Body of pancreas (tissue), 4 donors: ENCODE measurements at regions not wholly inside any gene's neighbourhood (a gene's known extent, or its start where the extent isn't known, plus 50 kb on each side); places are given as distances from the start of the nearest gene placed in this dataset.

ENCODE experiments used
- ATAC-seq: fragments of 150-250 bp; one replicate; pipeline ENCODE4 v1.9.1; 2016
- DNase-seq, 4 donors: peaks; one replicate each; pipeline ENCODE4 v3.0.0-alpha.2; 2019
- H3K27ac ChIP-seq, 4 donors: fragments of 200-600 bp; sonication (generic); 1 replicate in 3 of 4; 2 replicates in 1 of 4; pipeline versions ENCODE4 v1.5.1 to v1.6.1; 2016 to 2019; ENCODE audit warnings: mild to moderate bottlenecking in 1 of 4, mixed read lengths in 1 of 4, moderate library complexity in 1 of 4
- H3K27me3 ChIP-seq, 2 donors: fragments of 200-600 bp; sonication (generic); one replicate each; pipeline ENCODE4 v1.6.0; 2016; ENCODE audit warnings: mild to moderate bottlenecking in 1 of 2
- H3K36me3 ChIP-seq, 2 donors: fragments of 200-600 bp; sonication (generic); replicated peaks in 1 of 2; 2 replicates each; pipeline ENCODE4 v1.5.1; 2016; ENCODE audit warnings: low read depth in 2 of 2; ENCODE audit not compliant: insufficient read depth in 1 of 2
- H3K4me1 ChIP-seq: fragments of 200-600 bp; sonication (generic); one replicate; pipeline ENCODE4 v1.6.0; 2016
- H3K4me3 ChIP-seq, 2 donors: fragments of 200-600 bp; sonication (generic); 1 replicate in 1 of 2; 2 replicates in 1 of 2; pipeline ENCODE4 v1.5.1; 2016 to 2019
- H3K9me3 ChIP-seq, 3 donors: fragments of 200-600 bp; sonication (generic); 1 replicate in 2 of 3; 2 replicates in 1 of 3; pipeline ENCODE4 v1.5.1; 2016
- CTCF ChIP-seq, 7 experiments: fragments of 450-650 bp in 4 of 7; fragments of 200-600 bp in 3 of 7; sonication (generic) in 3 of 7; IDR thresholded peaks; one replicate each; pipeline ENCODE4 v1.5.1; 2016 to 2019; ENCODE audit warnings: antibody characterized with exemption in 7 of 7
- POLR2A ChIP-seq, 3 donors: fragments of 450-650 bp; IDR thresholded peaks; one replicate each; pipeline ENCODE4 v1.6.1; 2016; ENCODE audit warnings: antibody characterized with exemption in 3 of 3, mild to moderate bottlenecking in 2 of 3
- WGBS, 2 donors: methylation state at CpG; one replicate each; pipeline ENCODE4 v1.1.5; 2017; 5-methylcytosine and 5-hydroxymethylcytosine counted together
- intact Hi-C: fragments of 100-400 bp; cut with DNase I; formaldehyde crosslinking; loops from one replicate; pipeline ENCODE4 v1.15.1; 2023

- intact Hi-C loops: loop anchor here (5.0 kb wide), 1 partner anchor 232 kb away; no protein-coding TSS in a partner anchor
- Histone ChIP-seq H3K36me3 (no peaks in the 10 kb centered on the region), H3K4me3 (no peak overlapping the region), H3K27me3 (no peaks in the 10 kb centered on the region), H3K27ac (no peak overlapping the region), H3K4me1 (no peaks in the 10 kb centered on the region), H3K9me3 (no peaks in the 10 kb centered on the region)
- DNase-seq (no peak), ATAC-seq (no peak)
- 76 to 80% methylated on average over 10 to 13 of the region's 13 CpGs for WGBS, 2 donors
- no peak for TF ChIP-seq CTCF (IDR thresholded peaks at IDR 0.05)
- no peak for TF ChIP-seq POLR2A (IDR thresholded peaks at IDR 0.05)
These were observed 90.1 kb downstream of the ANKRD10 start for GRCh38 chr13:110824702-110825300.

GRCh38 chr13:110825516-110825915 lies 89.4 kb downstream of the ANKRD10 start:
- TF ChIP-seq CTCF (IDR thresholded peaks at IDR 0.05): no peak
- no peak for TF ChIP-seq POLR2A (IDR thresholded peaks at IDR 0.05)
- no peaks in the 10 kb centered on the region for H3K27me3 ChIP-seq
- H3K9me3 ChIP-seq: no peaks in the 10 kb centered on the region
- ATAC-seq (no peak), DNase-seq (no peak)
- H3K36me3 ChIP-seq: no peaks in the 10 kb centered on the region
- WGBS, 2 donors: 73 to 74% methylated on average over 13 of the region's 13 CpGs
- no peaks in the 10 kb centered on the region for H3K4me1 ChIP-seq
- H3K4me3 ChIP-seq: no peak overlapping the region
- intact Hi-C loops: no loop called here
- no peak overlapping the region for H3K27ac ChIP-seq

GRCh38 chr13:110826101-110826500 lies 88.8 kb downstream of the ANKRD10 start:
- H3K27me3 ChIP-seq: no peaks in the 10 kb centered on the region
- intact Hi-C loops: no loop called here
- no peak for ATAC-seq
- 87 to 92% methylated on average over 2 to 5 of the region's 5 CpGs for WGBS, 2 donors
- H3K27ac ChIP-seq: no peak overlapping the region
- H3K36me3 ChIP-seq: no peaks in the 10 kb centered on the region
- H3K4me1 ChIP-seq: no peaks in the 10 kb centered on the region
- H3K9me3 ChIP-seq: no peaks in the 10 kb centered on the region
- no peak for TF ChIP-seq POLR2A (IDR thresholded peaks at IDR 0.05)
- TF ChIP-seq CTCF (IDR thresholded peaks at IDR 0.05): no peak
- DNase-seq: no peak
- no peak overlapping the region for H3K4me3 ChIP-seq

- no peaks in the 10 kb centered on the region for H3K4me1 ChIP-seq
- ATAC-seq: no peak
- DNase-seq: peak; percentile 23 to 55 (median 36)
- H3K27me3 ChIP-seq: no peaks in the 10 kb centered on the region
- no peak overlapping the region for H3K27ac ChIP-seq
- no peak overlapping the region for H3K4me3 ChIP-seq
- no peaks in the 10 kb centered on the region for H3K36me3 ChIP-seq
- no peaks in the 10 kb centered on the region for H3K9me3 ChIP-seq
- intact Hi-C loops: no loop called here
- WGBS, 2 donors: 33 to 64% methylated on average over 2 to 4 of the region's 4 CpGs
- TF ChIP-seq POLR2A (IDR thresholded peaks at IDR 0.05) (no peak), CTCF (IDR thresholded peaks at IDR 0.05) (no peak)
These were observed 87.8 kb downstream of the ANKRD10 start for GRCh38 chr13:110826861-110827672.
